NCI-H1048 (cell line): ENCODE measurements at regions not wholly inside any gene's neighbourhood (a gene's known extent, or its start where the extent isn't known, plus 50 kb on each side); places are given as distances from the start of the nearest gene placed in this dataset.

Experiments used
- DNase-seq: peaks from one replicate; lab custom pipeline; 2025; lab: John Stamatoyannopoulos, UW

DNA sequence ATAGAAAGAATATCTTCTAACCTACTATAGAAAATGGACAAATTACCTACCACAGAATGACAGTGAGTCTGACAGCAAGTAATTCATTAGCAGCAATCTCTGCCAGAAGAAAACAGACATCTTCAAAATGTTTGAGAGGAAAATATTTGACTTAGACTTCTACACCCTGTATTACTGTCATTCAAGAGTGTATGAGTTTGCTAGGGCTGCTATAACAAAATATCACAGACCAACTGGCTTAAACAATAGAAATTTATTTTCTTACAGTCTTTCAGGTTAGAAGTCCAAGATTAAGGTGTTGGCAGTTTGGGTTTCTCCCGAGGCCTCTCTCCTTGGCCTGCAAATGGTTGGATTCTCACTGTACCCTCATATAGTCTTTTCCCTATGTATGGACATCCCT, 52.9 kb upstream of the FGGY start:
- no peak for DNase-seq

DNA sequence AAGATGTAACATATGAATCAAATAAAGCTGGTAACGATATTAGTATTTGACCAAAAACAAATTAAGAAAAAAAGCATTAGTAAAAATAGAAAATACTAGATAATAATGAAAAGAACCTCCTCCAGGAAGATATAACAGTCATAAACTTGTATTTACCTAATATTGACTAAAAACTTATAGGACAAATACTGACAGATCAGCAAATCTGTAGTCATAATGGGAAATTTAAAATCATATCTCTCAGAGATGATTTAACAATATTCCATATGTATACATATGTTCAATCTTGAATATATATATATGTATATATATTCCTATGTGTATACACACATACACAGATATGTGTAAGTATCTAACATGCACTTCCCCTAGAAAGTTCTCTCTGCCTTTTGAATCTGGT, 52.0 kb upstream of the FGGY start:
- DNase-seq = no peak
